Hepatocyte (in vitro differentiated cells): ENCODE measurements at regions not wholly inside any gene's neighbourhood (a gene's known extent, or its start where the extent isn't known, plus 50 kb on each side); places are given as distances from the start of the nearest gene placed in this dataset.

Experiments
- DNase-seq: peaks from one replicate; pipeline ENCODE4 v3.0.0-alpha.2; 2016; ENCODE audit warnings: low spot score
- H2AFZ ChIP-seq: fragments of 200-600 bp; sonication (generic); 2 replicates; pipeline ENCODE4 v1.6.0; 2016; ENCODE audit warnings: antibody characterized with exemption, mild to moderate bottlenecking
- H3K27ac ChIP-seq: fragments of 200-600 bp; sonication (generic); 2 replicates; pipeline ENCODE4 v1.5.1; 2016; ENCODE audit warnings: mild to moderate bottlenecking
- H3K27me3 ChIP-seq: fragments of 200-600 bp; sonication (generic); 2 replicates; pipeline ENCODE4 v1.6.1; 2016
- H3K36me3 ChIP-seq: fragments of 200-600 bp; sonication (generic); replicated peaks from 2 replicates; pipeline ENCODE4 v1.5.1; 2016; ENCODE audit warnings: low read depth; ENCODE audit not compliant: insufficient read depth
- H3K4me1 ChIP-seq: fragments of 200-600 bp; sonication (generic); 2 replicates; pipeline ENCODE4 v1.5.1; 2016; ENCODE audit warnings: mild to moderate bottlenecking, moderate library complexity; ENCODE audit not compliant: insufficient read depth
- H3K4me2 ChIP-seq: fragments of 200-600 bp; sonication (generic); 2 replicates; pipeline ENCODE4 v1.6.0; 2016
- H3K4me3 ChIP-seq: fragments of 200-600 bp; sonication (generic); 2 replicates; pipeline ENCODE4 v1.5.1; 2016; ENCODE audit warnings: mild to moderate bottlenecking
- H3K79me2 ChIP-seq: fragments of 200-600 bp; sonication (generic); 2 replicates; pipeline ENCODE4 v1.6.0; 2017; ENCODE audit warnings: mild to moderate bottlenecking
- H3K9me2 ChIP-seq: fragments of 200-600 bp; sonication (generic); replicated peaks from 2 replicates; pipeline ENCODE4 v1.6.0; 2017; ENCODE audit warnings: mild to moderate bottlenecking; ENCODE audit not compliant: insufficient read depth
- H3K9me3 ChIP-seq: fragments of 200-600 bp; sonication (generic); 2 replicates; pipeline ENCODE4 v1.5.1; 2016; ENCODE audit warnings: low read depth, mild to moderate bottlenecking
- H4K20me1 ChIP-seq: fragments of 200-600 bp; sonication (generic); 2 replicates; pipeline ENCODE4 v1.6.0; 2016; ENCODE audit warnings: mild to moderate bottlenecking; ENCODE audit not compliant: insufficient read depth, poor library complexity, severe bottlenecking
- EZH2 ChIP-seq: fragments of 200-600 bp; sonication (generic); IDR thresholded peaks from 2 replicates; pipeline ENCODE4 v1.6.1; 2016; ENCODE audit warnings: antibody characterized with exemption, mild to moderate bottlenecking, borderline replicate concordance
- EZH2phosphoT487 ChIP-seq: fragments of 200-600 bp; sonication (generic); IDR thresholded peaks from one replicate; pipeline ENCODE4 v1.6.1; 2018; ENCODE audit warnings: antibody characterized with exemption, mild to moderate bottlenecking, low read depth, moderate library complexity; ENCODE audit not compliant: unreplicated experiment, severe bottlenecking
- WGBS: methylation state at CpG from one replicate; pipeline ENCODE4 v1.1.6; 2016; ENCODE audit warnings: low lambda C conversion rate; ENCODE audit errors: missing lambda C conversion rate; 5-methylcytosine and 5-hydroxymethylcytosine counted together
- TF ChIP-seq, protein P1 (sequence below): fragments of 200-600 bp; sonication (generic); IDR thresholded peaks from 2 replicates; pipeline ENCODE4 v1.5.1; 2016; ENCODE audit warnings: antibody characterized with exemption, mild to moderate bottlenecking; ENCODE audit not compliant: poor library complexity

- Histone ChIP-seq H4K20me1 (no peaks in the 10 kb centered on the region), H2AFZ (no peak overlapping the region), H3K9me3 (no peaks in the 10 kb centered on the region), H3K9me2 (no peaks in the 10 kb centered on the region), H3K4me2 (no peak overlapping the region), H3K4me3 (no peak overlapping the region), H3K27ac (no peak overlapping the region), H3K4me1 (no peaks in the 10 kb centered on the region), H3K36me3 (no peaks in the 10 kb centered on the region), H3K27me3 (no peaks in the 10 kb centered on the region), H3K79me2 (no peaks in the 10 kb centered on the region)
- no peak for DNase-seq
- TF ChIP-seq EZH2 (no peak), EZH2phosphoT487 (no peak)
- TF ChIP-seq, protein P1, sequence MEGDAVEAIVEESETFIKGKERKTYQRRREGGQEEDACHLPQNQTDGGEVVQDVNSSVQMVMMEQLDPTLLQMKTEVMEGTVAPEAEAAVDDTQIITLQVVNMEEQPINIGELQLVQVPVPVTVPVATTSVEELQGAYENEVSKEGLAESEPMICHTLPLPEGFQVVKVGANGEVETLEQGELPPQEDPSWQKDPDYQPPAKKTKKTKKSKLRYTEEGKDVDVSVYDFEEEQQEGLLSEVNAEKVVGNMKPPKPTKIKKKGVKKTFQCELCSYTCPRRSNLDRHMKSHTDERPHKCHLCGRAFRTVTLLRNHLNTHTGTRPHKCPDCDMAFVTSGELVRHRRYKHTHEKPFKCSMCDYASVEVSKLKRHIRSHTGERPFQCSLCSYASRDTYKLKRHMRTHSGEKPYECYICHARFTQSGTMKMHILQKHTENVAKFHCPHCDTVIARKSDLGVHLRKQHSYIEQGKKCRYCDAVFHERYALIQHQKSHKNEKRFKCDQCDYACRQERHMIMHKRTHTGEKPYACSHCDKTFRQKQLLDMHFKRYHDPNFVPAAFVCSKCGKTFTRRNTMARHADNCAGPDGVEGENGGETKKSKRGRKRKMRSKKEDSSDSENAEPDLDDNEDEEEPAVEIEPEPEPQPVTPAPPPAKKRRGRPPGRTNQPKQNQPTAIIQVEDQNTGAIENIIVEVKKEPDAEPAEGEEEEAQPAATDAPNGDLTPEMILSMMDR = no peak
Measured at GRCh38 chr18:78573773-78574172, 405.8 kb upstream of the SALL3 start.

- H2AFZ ChIP-seq = no peak overlapping the region
- H3K4me2 ChIP-seq = no peak overlapping the region
- no peak for DNase-seq
- no peaks in the 10 kb centered on the region for H3K36me3 ChIP-seq
- H3K9me2 ChIP-seq = no peaks in the 10 kb centered on the region
- H3K4me3 ChIP-seq = no peak overlapping the region
- H3K9me3 ChIP-seq = no peaks in the 10 kb centered on the region
- WGBS = 89% methylated on average over 11 of the region's 11 CpGs
- H3K27ac ChIP-seq = no peak overlapping the region
- TF ChIP-seq EZH2 (no peak), EZH2phosphoT487 (no peak)
- TF ChIP-seq, protein P1 = no peak
- H3K79me2 ChIP-seq = no peaks in the 10 kb centered on the region
- H4K20me1 ChIP-seq = no peaks in the 10 kb centered on the region
- no peaks in the 10 kb centered on the region for H3K4me1 ChIP-seq
- no peaks in the 10 kb centered on the region for H3K27me3 ChIP-seq
Measured at GRCh38 chr18:78576967-78577366, 402.7 kb upstream of the SALL3 start.

DNA sequence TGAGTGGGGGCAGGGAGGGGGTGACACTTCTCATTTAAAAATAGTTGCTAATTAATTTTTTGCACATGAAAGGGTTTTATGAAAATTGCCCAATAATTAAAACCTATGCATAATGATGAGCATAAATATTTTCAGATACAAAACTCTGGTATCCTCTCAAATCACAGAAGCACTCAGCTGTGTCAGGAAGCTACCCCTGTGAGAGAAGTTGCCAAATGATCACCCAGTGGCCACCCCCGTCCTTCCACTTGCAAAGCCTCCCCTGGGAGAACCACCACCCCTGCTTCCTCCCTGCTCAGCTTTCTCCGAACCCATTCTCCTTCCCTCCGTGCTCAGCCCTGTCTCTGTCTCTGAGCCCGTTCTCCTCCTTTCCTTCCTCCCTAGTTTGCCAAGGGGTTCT is 400.2 kb upstream of the SALL3 start:
- TF ChIP-seq EZH2 (no peak), EZH2phosphoT487 (no peak)
- TF ChIP-seq, protein P1 = no peak
- no peaks in the 10 kb centered on the region for H3K36me3 ChIP-seq
- WGBS = 90% methylated on average over 4 of the region's 4 CpGs
- H3K27ac ChIP-seq = no peak overlapping the region
- no peak for DNase-seq
- no peak overlapping the region for H3K4me2 ChIP-seq
- H4K20me1 ChIP-seq = no peaks in the 10 kb centered on the region
- H3K9me2 ChIP-seq = no peaks in the 10 kb centered on the region
- H3K9me3 ChIP-seq = no peaks in the 10 kb centered on the region
- no peaks in the 10 kb centered on the region for H3K27me3 ChIP-seq
- H2AFZ ChIP-seq = no peak overlapping the region
- H3K79me2 ChIP-seq = no peaks in the 10 kb centered on the region
- no peak overlapping the region for H3K4me3 ChIP-seq
- H3K4me1 ChIP-seq = no peaks in the 10 kb centered on the region
